ENCODE measurements at regions not wholly inside any gene's neighbourhood (a gene's known extent, or its start where the extent isn't known, plus 50 kb on each side); places are given as distances from the start of the nearest gene placed in this dataset.

- no peak for TF ChIP-seq ZNF462 (CRISPR knock-in tag; IDR thresholded peaks at IDR 0.05)
- no peak for TF ChIP-seq CREB1 (CRISPR knock-in tag; IDR thresholded peaks at IDR 0.05; ENCODE audit: low read depth)
Measured at GRCh38 chr2:126558029-126558428, 97.9 kb upstream of the GYPC start (continued).

GRCh38 chr2:126568734-126569133 is 87.2 kb upstream of the GYPC start:
- Histone ChIP-seq H3K4me2 (no peak overlapping the region), H3K27me3 (ENCODE audit: insufficient read depth) (no peaks in the 10 kb centered on the region), H3K9me2 (ENCODE audit: insufficient read depth) (peaks cover 2% of the 10 kb centered on the region), H3F3A (replicated peaks; ENCODE audit: low read depth) (no peaks in the 10 kb centered on the region), H4K20me1 (replicated peaks; ENCODE audit: insufficient read depth) (no peaks in the 10 kb centered on the region), H3K79me2 (replicated peaks; ENCODE audit: insufficient read depth) (no peaks in the 10 kb centered on the region), H3K4me1 (ENCODE audit: insufficient read depth) (no peaks in the 10 kb centered on the region), H3K27ac (ENCODE audit: low read depth) (no peak overlapping the region), H3K4me3 (no peak overlapping the region), H3K36me3 (ENCODE audit: insufficient read depth) (no peaks in the 10 kb centered on the region), H2AFZ (no peak overlapping the region)
- H3K4me3 Mint-ChIP-seq: no peak overlapping the region
- H3K9me3 Mint-ChIP-seq: no peaks in the 10 kb centered on the region; the same call in 2 of the 3 replicates
- no peak overlapping the region for H3K27ac Mint-ChIP-seq
- no peak for ATAC-seq
- DNase-seq (ENCODE audit: low spot score): no peak
- H3K4me1 Mint-ChIP-seq: no peaks in the 10 kb centered on the region
- no peaks in the 10 kb centered on the region for H3K27me3 Mint-ChIP-seq (ENCODE audit: insufficient read depth, low read depth, poor library complexity)
- no peaks in the 10 kb centered on the region for H3K36me3 Mint-ChIP-seq (ENCODE audit: low read depth)
- TF ChIP-seq ETS1 (IDR thresholded peaks at IDR 0.05) (no peak), REST (IDR thresholded peaks at IDR 0.05; ENCODE audit: unreplicated experiment) (no peak), ZNF462 (CRISPR knock-in tag; IDR thresholded peaks at IDR 0.05) (no peak)
